Neural cell (in vitro differentiated cells): ENCODE measurements at regions not wholly inside any gene's neighbourhood (a gene's known extent, or its start where the extent isn't known, plus 50 kb on each side); places are given as distances from the start of the nearest gene placed in this dataset.

ENCODE experiments used
- EP300 ChIP-seq: fragments of 450-650 bp; conservative IDR thresholded peaks from 2 replicates; pipeline ENCODE4 v1.6.1; 2014; ENCODE audit warnings: antibody characterized with exemption, mild to moderate bottlenecking, moderate library complexity; ENCODE audit not compliant: poor library complexity, severe bottlenecking
- EZH2 ChIP-seq: fragments of 200-600, 300-800 bp; shearing (Covaris generic), sonication (generic); IDR thresholded peaks from 2 replicates; pipeline ENCODE4 v1.6.1; 2014; ENCODE audit warnings: antibody characterized with exemption, low read length, borderline replicate concordance, mild to moderate bottlenecking; ENCODE audit not compliant: insufficient read depth, poor library complexity, severe bottlenecking
- MXI1 ChIP-seq: fragments of 450-650 bp; conservative IDR thresholded peaks from 2 replicates; pipeline ENCODE4 v1.6.1; 2014; ENCODE audit warnings: antibody characterized with exemption, mild to moderate bottlenecking; ENCODE audit not compliant: poor library complexity, severe bottlenecking
- POLR2AphosphoS5 ChIP-seq: IDR thresholded peaks from 2 replicates; pipeline ENCODE4 v1.6.1; 2012
- RAD21 ChIP-seq: fragments of 450-650 bp; conservative IDR thresholded peaks from 2 replicates; pipeline ENCODE4 v1.6.1; 2014; ENCODE audit warnings: antibody characterized with exemption, mild to moderate bottlenecking, moderate library complexity
- SMC3 ChIP-seq: fragments of 450-650 bp; conservative IDR thresholded peaks from 2 replicates; pipeline ENCODE4 v1.6.1; 2014; ENCODE audit warnings: antibody characterized with exemption, mild to moderate bottlenecking, moderate library complexity; ENCODE audit not compliant: poor library complexity
- TAF1 ChIP-seq: IDR thresholded peaks from 2 replicates; pipeline ENCODE4 v1.6.1; 2012; ENCODE audit warnings: low read depth
- TF ChIP-seq, protein P1 (sequence below): fragments of 450-650 bp; IDR thresholded peaks from 2 replicates; pipeline ENCODE4 v1.5.1; 2014; ENCODE audit warnings: antibody characterized with exemption, mild to moderate bottlenecking, moderate library complexity; ENCODE audit not compliant: poor library complexity, severe bottlenecking
- TF ChIP-seq, protein P2 (sequence below): IDR thresholded peaks from 2 replicates; pipeline ENCODE4 v1.6.1; 2012; ENCODE audit warnings: borderline replicate concordance

DNA sequence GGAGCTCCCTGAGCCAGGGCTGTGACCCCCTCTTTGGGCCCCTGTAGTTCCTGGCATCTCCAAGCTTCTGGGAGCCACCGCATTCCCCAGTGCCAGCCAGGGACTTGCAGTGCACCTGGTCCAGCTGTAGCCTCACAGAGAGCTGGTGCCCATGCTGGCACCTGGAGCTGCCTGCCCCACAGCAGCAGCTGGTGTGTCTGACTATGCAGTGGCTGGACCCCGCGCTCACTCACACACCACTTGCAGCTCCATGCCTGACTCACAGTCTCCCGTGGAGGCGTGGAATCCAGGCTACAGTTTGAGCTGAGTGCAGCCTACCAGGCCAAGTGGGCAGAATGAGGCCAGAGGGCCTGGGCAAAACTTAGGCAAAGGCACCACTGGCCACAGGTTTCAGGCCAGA lies 102.2 kb upstream of the NAMPT start:
- no peak for TF ChIP-seq TAF1
- TF ChIP-seq, protein P1, sequence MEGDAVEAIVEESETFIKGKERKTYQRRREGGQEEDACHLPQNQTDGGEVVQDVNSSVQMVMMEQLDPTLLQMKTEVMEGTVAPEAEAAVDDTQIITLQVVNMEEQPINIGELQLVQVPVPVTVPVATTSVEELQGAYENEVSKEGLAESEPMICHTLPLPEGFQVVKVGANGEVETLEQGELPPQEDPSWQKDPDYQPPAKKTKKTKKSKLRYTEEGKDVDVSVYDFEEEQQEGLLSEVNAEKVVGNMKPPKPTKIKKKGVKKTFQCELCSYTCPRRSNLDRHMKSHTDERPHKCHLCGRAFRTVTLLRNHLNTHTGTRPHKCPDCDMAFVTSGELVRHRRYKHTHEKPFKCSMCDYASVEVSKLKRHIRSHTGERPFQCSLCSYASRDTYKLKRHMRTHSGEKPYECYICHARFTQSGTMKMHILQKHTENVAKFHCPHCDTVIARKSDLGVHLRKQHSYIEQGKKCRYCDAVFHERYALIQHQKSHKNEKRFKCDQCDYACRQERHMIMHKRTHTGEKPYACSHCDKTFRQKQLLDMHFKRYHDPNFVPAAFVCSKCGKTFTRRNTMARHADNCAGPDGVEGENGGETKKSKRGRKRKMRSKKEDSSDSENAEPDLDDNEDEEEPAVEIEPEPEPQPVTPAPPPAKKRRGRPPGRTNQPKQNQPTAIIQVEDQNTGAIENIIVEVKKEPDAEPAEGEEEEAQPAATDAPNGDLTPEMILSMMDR: no peak
- TF ChIP-seq EP300: no peak
- TF ChIP-seq POLR2AphosphoS5: no peak
- TF ChIP-seq, protein P2, sequence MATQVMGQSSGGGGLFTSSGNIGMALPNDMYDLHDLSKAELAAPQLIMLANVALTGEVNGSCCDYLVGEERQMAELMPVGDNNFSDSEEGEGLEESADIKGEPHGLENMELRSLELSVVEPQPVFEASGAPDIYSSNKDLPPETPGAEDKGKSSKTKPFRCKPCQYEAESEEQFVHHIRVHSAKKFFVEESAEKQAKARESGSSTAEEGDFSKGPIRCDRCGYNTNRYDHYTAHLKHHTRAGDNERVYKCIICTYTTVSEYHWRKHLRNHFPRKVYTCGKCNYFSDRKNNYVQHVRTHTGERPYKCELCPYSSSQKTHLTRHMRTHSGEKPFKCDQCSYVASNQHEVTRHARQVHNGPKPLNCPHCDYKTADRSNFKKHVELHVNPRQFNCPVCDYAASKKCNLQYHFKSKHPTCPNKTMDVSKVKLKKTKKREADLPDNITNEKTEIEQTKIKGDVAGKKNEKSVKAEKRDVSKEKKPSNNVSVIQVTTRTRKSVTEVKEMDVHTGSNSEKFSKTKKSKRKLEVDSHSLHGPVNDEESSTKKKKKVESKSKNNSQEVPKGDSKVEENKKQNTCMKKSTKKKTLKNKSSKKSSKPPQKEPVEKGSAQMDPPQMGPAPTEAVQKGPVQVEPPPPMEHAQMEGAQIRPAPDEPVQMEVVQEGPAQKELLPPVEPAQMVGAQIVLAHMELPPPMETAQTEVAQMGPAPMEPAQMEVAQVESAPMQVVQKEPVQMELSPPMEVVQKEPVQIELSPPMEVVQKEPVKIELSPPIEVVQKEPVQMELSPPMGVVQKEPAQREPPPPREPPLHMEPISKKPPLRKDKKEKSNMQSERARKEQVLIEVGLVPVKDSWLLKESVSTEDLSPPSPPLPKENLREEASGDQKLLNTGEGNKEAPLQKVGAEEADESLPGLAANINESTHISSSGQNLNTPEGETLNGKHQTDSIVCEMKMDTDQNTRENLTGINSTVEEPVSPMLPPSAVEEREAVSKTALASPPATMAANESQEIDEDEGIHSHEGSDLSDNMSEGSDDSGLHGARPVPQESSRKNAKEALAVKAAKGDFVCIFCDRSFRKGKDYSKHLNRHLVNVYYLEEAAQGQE: no peak
- no peak for TF ChIP-seq SMC3
- TF ChIP-seq MXI1: no peak
- TF ChIP-seq EZH2: no peak
- no peak for TF ChIP-seq RAD21
